HG02763 (cell line): ENCODE measurements at regions not wholly inside any gene's neighbourhood (a gene's known extent, or its start where the extent isn't known, plus 50 kb on each side); places are given as distances from the start of the nearest gene placed in this dataset.
"Not testable (repeated sequence)": the region's sequence is repeated elsewhere in the genome, so short reads cannot be mapped to it uniquely, and the experiment has no call there.

ENCODE experiments used
- ATAC-seq: cut with Tn5 transposase; IDR thresholded peaks from one replicate; pipeline ENCODE4 v1.9.1; 2021; ENCODE audit warnings: mild to moderate bottlenecking, moderate library complexity; ENCODE audit not compliant: unreplicated experiment

- no peak for ATAC-seq
Measured at GRCh38 chr11:92168936-92169335, 55.7 kb upstream of the FAT3 start.

DNA sequence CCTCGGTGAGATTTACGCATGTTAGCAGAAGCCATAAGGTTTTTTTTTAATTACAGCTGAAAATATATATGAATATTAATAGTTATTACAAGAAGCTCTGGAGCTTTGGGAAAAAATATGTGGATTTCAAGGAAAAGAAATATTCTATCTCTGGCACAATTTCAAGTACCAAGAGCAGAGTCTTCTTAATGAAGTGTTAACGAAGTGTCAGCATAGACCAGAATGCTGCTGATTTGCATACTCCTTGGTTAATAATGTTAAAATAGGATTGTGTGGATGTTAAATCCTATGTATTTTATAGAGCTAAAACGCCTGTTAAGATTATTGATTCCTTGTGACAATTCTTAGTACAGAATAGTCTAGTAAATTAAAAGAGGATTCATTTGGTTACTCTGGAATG is 57.0 kb upstream of the FAT3 start:
- no peak for ATAC-seq

- ATAC-seq = no peak
Measured at GRCh38 chr11:92166335-92166734, 58.3 kb upstream of the FAT3 start.

- ATAC-seq = no peak
Measured at GRCh38 chr11:92163879-92164278, 60.7 kb upstream of the FAT3 start.

GRCh38 chr11:92162776-92163175 is 61.8 kb upstream of the FAT3 start:
- no peak for ATAC-seq

- no peak for ATAC-seq
Measured at GRCh38 chr11:92159931-92160330, 64.7 kb upstream of the FAT3 start.

- not testable (repeated sequence) for ATAC-seq
Measured at GRCh38 chr11:92157390-92157789, 67.2 kb upstream of the FAT3 start.

DNA sequence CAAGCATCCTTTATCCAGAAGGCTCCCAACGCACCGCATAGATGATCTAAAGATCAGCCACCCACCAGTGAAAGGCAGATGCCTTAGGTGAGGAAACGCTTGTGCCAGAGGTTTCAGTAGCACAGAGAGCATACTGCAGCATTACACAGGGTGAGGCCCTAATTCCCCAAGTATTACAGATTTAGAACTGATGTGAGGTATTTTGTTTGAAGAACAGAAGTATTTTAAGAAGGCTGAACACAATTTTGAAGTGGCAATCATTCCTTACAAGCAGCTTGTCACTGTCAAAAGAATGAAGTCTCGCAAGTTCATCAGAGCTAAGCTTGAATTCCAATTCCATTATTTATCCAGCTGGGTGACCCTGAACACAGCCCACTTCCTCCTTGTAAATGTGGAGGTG is 70.0 kb upstream of the FAT3 start:
- ATAC-seq = no peak

DNA sequence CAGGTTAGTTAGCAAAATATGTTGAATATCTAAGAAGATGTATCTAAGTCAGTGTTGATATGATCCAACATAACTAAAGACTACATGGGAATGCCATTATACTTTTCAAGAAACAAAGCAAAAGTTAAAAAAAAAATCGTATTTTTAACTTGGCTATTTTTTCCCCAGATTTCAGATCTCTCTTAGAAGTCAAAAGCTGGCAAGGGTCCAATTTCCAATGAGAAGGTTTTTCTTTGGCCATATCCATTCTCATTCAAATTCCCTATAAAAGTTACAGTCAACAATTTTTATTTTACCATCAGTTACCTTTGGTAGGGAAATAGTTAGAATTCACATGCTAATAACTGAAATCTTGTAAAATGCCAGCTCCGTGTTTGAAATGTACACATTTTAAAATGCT is 70.5 kb upstream of the FAT3 start:
- ATAC-seq = no peak

- ATAC-seq = no peak
Measured at GRCh38 chr11:92153542-92153941, 71.1 kb upstream of the FAT3 start.

DNA sequence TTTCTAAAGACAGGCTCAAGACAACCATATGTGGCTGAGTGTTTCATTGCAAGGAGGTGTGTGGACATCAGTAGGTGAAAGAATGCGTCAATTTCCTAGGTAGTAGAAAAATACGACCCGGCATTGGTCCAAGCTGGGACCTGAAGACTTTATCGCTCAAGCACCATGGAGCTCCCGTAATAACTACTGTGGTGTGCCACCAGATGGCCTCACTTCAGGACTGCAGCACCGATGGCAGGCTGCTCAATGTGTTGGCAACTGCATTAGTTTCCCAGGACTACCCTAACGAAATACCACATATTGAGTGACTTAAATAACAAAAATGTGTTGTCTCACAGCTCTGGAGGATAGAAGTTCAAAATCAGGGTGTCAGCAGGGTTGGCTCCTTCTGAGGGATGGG is 72.4 kb upstream of the FAT3 start:
- no peak for ATAC-seq

- ATAC-seq = no peak
Measured at GRCh38 chr11:92149996-92150395, 74.6 kb upstream of the FAT3 start.

GRCh38 chr11:92141725-92142124 is 82.9 kb upstream of the FAT3 start:
- ATAC-seq = no peak

- ATAC-seq = no peak
Measured at GRCh38 chr11:92141159-92141558, 83.5 kb upstream of the FAT3 start.

DNA sequence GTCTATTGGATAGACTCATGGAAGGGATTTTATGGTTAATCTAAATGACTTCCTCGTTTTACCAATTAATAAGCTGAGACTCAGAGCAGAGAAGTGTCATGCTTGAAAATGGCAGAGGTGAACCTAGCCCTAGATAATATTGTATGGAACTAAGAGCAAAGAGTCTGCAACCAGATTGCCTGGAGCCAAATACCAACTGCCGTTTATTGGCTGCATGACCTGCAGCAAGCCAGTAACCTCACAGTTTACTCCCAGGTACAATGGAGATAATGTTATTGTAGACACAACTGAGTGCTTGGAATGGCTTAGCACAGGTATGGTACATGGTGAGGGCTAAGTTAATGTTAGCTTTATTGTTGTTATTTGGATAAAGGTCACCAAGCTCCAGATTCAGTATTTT is 84.6 kb upstream of the FAT3 start:
- no peak for ATAC-seq

GRCh38 chr11:92138296-92138695 is 86.3 kb upstream of the FAT3 start:
- ATAC-seq = no peak

GRCh38 chr11:92137747-92138146 is 86.9 kb upstream of the FAT3 start:
- no peak for ATAC-seq

GRCh38 chr11:92136797-92137196 is 87.8 kb upstream of the FAT3 start:
- no peak for ATAC-seq

DNA sequence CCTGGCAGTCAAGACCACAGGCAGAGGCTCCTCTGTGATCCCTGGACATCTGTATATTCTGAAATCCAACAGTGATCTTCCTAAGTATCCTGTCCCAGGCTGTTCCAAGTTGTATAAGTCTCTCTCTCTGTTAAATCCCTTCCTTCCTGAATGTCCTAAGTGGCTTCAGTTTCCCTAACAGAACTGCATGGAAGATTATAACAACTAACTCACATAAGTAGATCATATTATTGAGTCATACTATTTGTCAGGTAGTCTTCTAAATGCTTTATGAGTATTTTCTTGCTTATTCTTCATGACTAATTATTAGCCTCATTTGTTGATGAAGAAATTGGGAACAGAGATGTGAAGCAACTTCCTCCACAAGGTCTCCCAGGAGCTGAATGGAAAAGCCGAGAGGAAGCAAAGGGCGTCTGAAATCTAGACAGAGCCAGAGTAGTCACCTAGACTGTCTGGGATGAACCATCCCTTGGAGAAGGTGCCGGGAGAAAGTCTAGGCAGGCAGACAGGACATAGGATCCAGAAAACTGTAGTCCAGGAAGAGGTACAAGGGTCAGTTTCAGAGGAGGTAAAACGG is 93.2 kb upstream of the FAT3 start:
- no peak for ATAC-seq

GRCh38 chr11:92130421-92130831 is 94.2 kb upstream of the FAT3 start:
- ATAC-seq = no peak

DNA sequence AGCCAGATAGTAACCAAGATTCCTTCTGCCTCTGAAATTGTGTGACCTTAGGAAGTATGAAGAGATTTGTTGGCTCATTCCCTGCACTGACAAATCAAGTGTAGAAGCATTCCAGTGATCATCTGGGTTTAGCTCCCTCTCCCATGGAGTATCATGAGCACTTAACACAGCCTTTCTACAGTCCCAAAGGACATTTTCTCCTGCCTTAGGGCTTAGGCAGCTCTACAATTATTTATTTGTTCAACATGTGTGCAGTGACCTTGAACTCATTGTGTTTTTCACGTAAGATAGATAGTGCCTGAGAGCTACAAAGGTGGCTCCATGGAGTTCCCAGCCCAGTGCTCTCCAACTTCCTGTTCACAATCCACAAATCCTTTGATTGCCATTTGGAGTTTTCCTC is 94.8 kb upstream of the FAT3 start:
- no peak for ATAC-seq

DNA sequence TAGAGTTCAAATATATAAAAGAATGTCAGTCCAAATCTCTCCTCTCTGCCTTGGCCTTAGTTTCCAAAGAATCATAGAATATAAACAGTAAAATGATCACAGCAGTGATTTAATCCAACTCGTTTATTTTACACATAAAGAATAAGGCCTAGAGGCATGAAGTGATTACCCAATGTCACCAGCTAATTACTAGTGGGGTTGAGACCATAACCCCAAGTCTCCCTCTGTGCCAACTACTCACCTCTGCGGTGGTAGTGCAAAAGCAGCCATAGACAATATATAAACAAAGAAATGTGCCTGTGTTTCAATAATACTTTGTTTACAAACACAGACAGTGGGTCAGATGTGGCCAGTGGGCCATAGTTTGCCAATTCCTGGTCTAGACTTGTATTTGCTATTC is 96.6 kb upstream of the FAT3 start:
- ATAC-seq = no peak

- ATAC-seq = no peak
Measured at GRCh38 chr11:92125321-92125720, 99.3 kb upstream of the FAT3 start.

GRCh38 chr11:92123540-92123939 is 101.1 kb upstream of the FAT3 start:
- ATAC-seq = no peak
